ENCODE measurements at regions not wholly inside any gene's neighbourhood (a gene's known extent, or its start where the extent isn't known, plus 50 kb on each side); places are given as distances from the start of the nearest gene placed in this dataset.

DNA sequence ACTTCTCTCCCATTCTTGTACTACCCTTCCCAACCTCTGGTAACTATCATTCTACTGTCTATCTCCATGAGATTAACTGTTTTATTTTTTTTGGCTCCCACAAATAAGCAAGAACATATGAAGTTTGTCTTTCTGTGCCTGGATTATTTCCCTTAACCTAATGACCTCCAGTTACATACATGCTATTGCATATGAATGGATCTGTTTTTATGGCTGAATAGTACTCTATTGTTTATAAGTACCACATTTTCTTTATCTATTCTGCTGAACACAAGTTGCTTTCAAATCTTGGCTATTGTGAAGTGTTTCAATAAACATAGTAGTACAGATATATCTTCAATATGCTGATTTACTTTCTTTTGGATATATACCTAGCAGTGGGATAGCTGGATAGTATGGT lies 376.6 kb upstream of the KCND2 start:
- no peak overlapping the region for H3K56ac ChIP-seq (ENCODE audit: extremely low read depth, insufficient read depth, low read length)
- H3K9me3 ChIP-seq (ENCODE audit: control insufficient read depth, insufficient read depth, low read length) = no peaks in the 10 kb centered on the region
- H2AK9ac ChIP-seq (replicated peaks; ENCODE audit: low read depth, low read length, poor library complexity) = no peak overlapping the region
- no peak overlapping the region for H2BK15ac ChIP-seq (ENCODE audit: low read depth, low read length)
- H2AK5ac ChIP-seq (ENCODE audit: low read depth, low read length) = no peak overlapping the region
- no peak overlapping the region for H3K23ac ChIP-seq (ENCODE audit: low read depth, low read length)
- no peak overlapping the region for H2BK20ac ChIP-seq (ENCODE audit: low read depth, low read length)
- H3K4me1 ChIP-seq (ENCODE audit: control insufficient read depth, insufficient read depth, low read length) = no peaks in the 10 kb centered on the region
- H4K5ac ChIP-seq (ENCODE audit: low read depth, low read length) = no peak overlapping the region
- ATAC-seq (ENCODE audit: low read depth) = no peak
- no peak overlapping the region for H2BK5ac ChIP-seq (ENCODE audit: low read depth, low read length, poor library complexity, severe bottlenecking)
- intact Hi-C loops (cut with micrococcal nuclease) = no loop called here
- POLR2A ChIA-PET (ENCODE audit: unreplicated experiment) = no interaction called here
- no peak overlapping the region for H3K9ac ChIP-seq (ENCODE audit: low read depth, low read length)
- H2AFZ ChIP-seq (replicated peaks; ENCODE audit: low read length, poor library complexity) = no peak overlapping the region
- H4K91ac ChIP-seq (ENCODE audit: insufficient read depth, low read depth, low read length) = no peak overlapping the region
- H4K20me1 ChIP-seq (ENCODE audit: insufficient read depth, low read length) = no peaks in the 10 kb centered on the region
- H2BK120ac ChIP-seq (ENCODE audit: low read depth, low read length) = no peak overlapping the region
- dilution Hi-C loops (cut with HindIII; ENCODE audit: low sequenced_read_pairs, unreplicated experiment) = no loop called here
- no peaks in the 10 kb centered on the region for H3K27me3 ChIP-seq (ENCODE audit: control insufficient read depth, insufficient read depth, low read length)
- no peaks in the 10 kb centered on the region for H3K79me1 ChIP-seq (ENCODE audit: low read depth in 1 of 2, low read length in 2 of 2)
- no peak overlapping the region for H3K4ac ChIP-seq (ENCODE audit: low read depth, low read length)
- no peak overlapping the region for H3K4me2 ChIP-seq (ENCODE audit: low read depth, low read length)
- H3K14ac ChIP-seq (replicated peaks; ENCODE audit: low read depth, low read length) = no peak overlapping the region
- no peak overlapping the region for H3K4me3 ChIP-seq (ENCODE audit: insufficient read depth, low read depth, low read length)
- TF ChIP-seq ELK1 (IDR thresholded peaks at IDR 0.05; ENCODE audit: borderline replicate concordance, low read depth, low read length) = no peak
- TF ChIP-seq MXI1 (IDR thresholded peaks at IDR 0.05; ENCODE audit: borderline replicate concordance, low read depth, low read length) = no peak
- H3K9me1 ChIP-seq (ENCODE audit: insufficient read depth, low read length) = no peaks in the 10 kb centered on the region
- CTCF ChIA-PET = no interaction called here
- H3K18ac ChIP-seq (ENCODE audit: low read depth, low read length) = no peak overlapping the region
- H4K8ac ChIP-seq (ENCODE audit: low read depth in 2 of 2, low read length in 2 of 2) = no peak overlapping the region
- in situ Hi-C loops (cut with MboI; ENCODE audit: low sequenced_read_pairs) = no loop called here
- DNase-seq = no peak
- H3K27ac ChIP-seq (ENCODE audit: insufficient read depth, low read length) = no peak overlapping the region
- no TSS peak for BruUV-seq (replicated peaks)
- no peaks in the 10 kb centered on the region for H3K36me3 ChIP-seq (ENCODE audit: control insufficient read depth, insufficient read depth, low read length)

All from IMR-90 (cell line).